Pancreas (tissue), 10 donors: ENCODE measurements at regions not wholly inside any gene's neighbourhood (a gene's known extent, or its start where the extent isn't known, plus 50 kb on each side); places are given as distances from the start of the nearest gene placed in this dataset.

Source experiments
- ATAC-seq, 4 donors: fragments of 200-7000 bp; cut with Tn5 transposase; one replicate each; pipeline versions ENCODE4 v1.8.0 to v1.9.1; 2020; ENCODE audit warnings: mild to moderate bottlenecking in 4 of 4, moderate library complexity in 4 of 4
- DNase-seq, 6 donors: peaks; one replicate each; pipeline ENCODE4 v3.0.0-alpha.2; 2020
- FAIRE-seq: peaks from 2 replicates; lab custom pipeline; 2012; peaks lifted over from hg19 to GRCh38; lab: Jason Lieb, UNC
- H3K27ac ChIP-seq, 4 donors: fragments of 200-600 bp; sonication (generic); 1 replicate in 3 of 4; 2 replicates in 1 of 4; pipeline versions ENCODE4 v1.5.0 to v1.8.0; 2020
- H3K27me3 ChIP-seq, 4 donors: fragments of 200-600 bp; one replicate each; pipeline ENCODE4 v1.8.0; 2021
- H3K36me3 ChIP-seq, 3 donors: fragments of 200-600 bp; sonication (generic) in 1 of 3; one replicate each; pipeline versions ENCODE4 v1.5.0 to v1.8.0; 2020 to 2021
- H3K4me1 ChIP-seq, 3 donors: fragments of 200-600 bp; one replicate each; pipeline ENCODE4 v1.8.0; 2021
- H3K4me3 ChIP-seq, 4 donors: fragments of 200-600 bp; sonication (generic) in 2 of 4; one replicate each; pipeline versions ENCODE4 v1.5.0 to v1.8.0; 2020 to 2021
- H3K9me3 ChIP-seq, 4 donors: fragments of 200-600 bp; one replicate each; pipeline ENCODE4 v1.8.0; 2021
- WGBS, 2 donors: extraction: QIAGEN DNeasy Blood & Tissue Kit; methylation state at CpG; one replicate each; pipeline ENCODE4 v1.1.7; 2013; 5-methylcytosine and 5-hydroxymethylcytosine counted together
- intact Hi-C, 3 donors: fragments of 100-400 bp; cut with DNase I; formaldehyde crosslinking; loops; one replicate each; pipeline versions ENCODE4 v1.11.1 to v1.14.2; 2022
- TF ChIP-seq, protein P1 (sequence below), 4 donors: fragments of 200-600 bp; sonication (generic) in 3 of 4; IDR thresholded peaks; one replicate each; pipeline versions ENCODE4 v1.5.0 to v1.8.0; 2021; ENCODE audit warnings: antibody characterized with exemption in 4 of 4
- donor health status: healthy with polysubstance abuse.
- donor health status: DM: no; HTN: no; CAD: no; lungs with moderate emphysema.
- donor health status: DM: no; HTN: no; CAD: no.
- donor health status: control.
- donor health status: control.
- donor health status: Bipolar disorder and iron deficiency.
- donor health status: DM: yes; HTN: yes; CAD: no.
- donor health status: DM: no; HTN: no; CAD: no.
- donor health status: DM: no; HTN: no; CAD: no.
- donor health status: DM: yes; HTN: yes; CAD: no.

GRCh38 chr1:185663332-185663731 is 70.9 kb upstream of the HMCN1 start:
- Histone ChIP-seq H3K4me1 (peaks cover 0 to 6% (median 0%) of the 10 kb centered on the region in 3 donors), H3K27ac (no peak overlapping the region), H3K27me3 (no peaks in the 10 kb centered on the region), H3K9me3 (no peaks in the 10 kb centered on the region), H3K36me3 (no peaks in the 10 kb centered on the region), H3K4me3 (no peak overlapping the region)
- no peak for FAIRE-seq
- WGBS, 2 donors, result 68 to 69% methylated on average over 1 of the region's 1 CpG
- no peak for DNase-seq
- ATAC-seq, result no peak
- TF ChIP-seq, protein P1, sequence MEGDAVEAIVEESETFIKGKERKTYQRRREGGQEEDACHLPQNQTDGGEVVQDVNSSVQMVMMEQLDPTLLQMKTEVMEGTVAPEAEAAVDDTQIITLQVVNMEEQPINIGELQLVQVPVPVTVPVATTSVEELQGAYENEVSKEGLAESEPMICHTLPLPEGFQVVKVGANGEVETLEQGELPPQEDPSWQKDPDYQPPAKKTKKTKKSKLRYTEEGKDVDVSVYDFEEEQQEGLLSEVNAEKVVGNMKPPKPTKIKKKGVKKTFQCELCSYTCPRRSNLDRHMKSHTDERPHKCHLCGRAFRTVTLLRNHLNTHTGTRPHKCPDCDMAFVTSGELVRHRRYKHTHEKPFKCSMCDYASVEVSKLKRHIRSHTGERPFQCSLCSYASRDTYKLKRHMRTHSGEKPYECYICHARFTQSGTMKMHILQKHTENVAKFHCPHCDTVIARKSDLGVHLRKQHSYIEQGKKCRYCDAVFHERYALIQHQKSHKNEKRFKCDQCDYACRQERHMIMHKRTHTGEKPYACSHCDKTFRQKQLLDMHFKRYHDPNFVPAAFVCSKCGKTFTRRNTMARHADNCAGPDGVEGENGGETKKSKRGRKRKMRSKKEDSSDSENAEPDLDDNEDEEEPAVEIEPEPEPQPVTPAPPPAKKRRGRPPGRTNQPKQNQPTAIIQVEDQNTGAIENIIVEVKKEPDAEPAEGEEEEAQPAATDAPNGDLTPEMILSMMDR (IDR thresholded peaks at IDR 0.05), result no peak
- intact Hi-C loops, result no loop called here

- FAIRE-seq (no peak), DNase-seq (no peak), ATAC-seq (no peak)
- TF ChIP-seq, protein P1 (IDR thresholded peaks at IDR 0.05), result no peak
- no peaks in the 10 kb centered on the region for H3K4me1 ChIP-seq
- no peaks in the 10 kb centered on the region for H3K27me3 ChIP-seq
- intact Hi-C loops, result no loop called here
- no peaks in the 10 kb centered on the region for H3K36me3 ChIP-seq
- no peak overlapping the region for H3K4me3 ChIP-seq
- H3K27ac ChIP-seq, result no peak overlapping the region
- H3K9me3 ChIP-seq, result no peaks in the 10 kb centered on the region
- WGBS, 2 donors, result 87 to 88% methylated on average over 2 of the region's 2 CpGs
These were observed 72.2 kb upstream of the HMCN1 start for GRCh38 chr1:185661971-185662370.

- 80 to 85% methylated on average over 3 of the region's 3 CpGs for WGBS, 2 donors
- H3K9me3 ChIP-seq, result no peaks in the 10 kb centered on the region
- TF ChIP-seq, protein P1 (IDR thresholded peaks at IDR 0.05), result no peak
- H3K27ac ChIP-seq, result no peak overlapping the region
- no peak for FAIRE-seq
- no peak overlapping the region for H3K4me3 ChIP-seq
- no peaks in the 10 kb centered on the region for H3K27me3 ChIP-seq
- H3K36me3 ChIP-seq, result no peaks in the 10 kb centered on the region
- intact Hi-C loops, result no loop called here
- no peak for DNase-seq
- peaks cover 0 to 5% (median 0%) of the 10 kb centered on the region in 3 donors for H3K4me1 ChIP-seq
- no peak for ATAC-seq
These were observed 77.5 kb upstream of the HMCN1 start for GRCh38 chr1:185656663-185657062.

DNA sequence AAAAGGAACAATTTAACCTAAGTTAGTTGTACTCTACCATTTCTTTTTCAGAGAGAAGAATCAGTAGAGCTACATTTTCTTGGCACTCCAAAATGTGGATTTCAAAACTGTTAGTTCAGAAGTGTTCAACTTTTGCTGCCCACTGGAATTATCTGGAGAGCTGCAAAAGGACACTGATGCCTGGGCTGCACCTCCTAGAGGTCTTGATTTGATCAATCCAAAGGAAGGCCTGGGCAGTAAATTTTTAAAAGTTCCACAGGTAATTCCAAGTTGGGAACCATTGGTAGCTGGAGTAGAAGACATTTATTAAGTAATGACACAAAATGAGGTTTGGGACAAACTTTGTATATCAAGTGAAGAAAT is 79.3 kb upstream of the HMCN1 start:
- DNase-seq, result no peak
- no peak overlapping the region for H3K4me3 ChIP-seq
- H3K9me3 ChIP-seq, result no peaks in the 10 kb centered on the region
- FAIRE-seq, result no peak
- intact Hi-C loops, result no loop called here
- H3K27me3 ChIP-seq, result no peaks in the 10 kb centered on the region
- H3K4me1 ChIP-seq, result peaks cover 0 to 5% (median 0%) of the 10 kb centered on the region in 3 donors
- no peak overlapping the region for H3K27ac ChIP-seq
- no peaks in the 10 kb centered on the region for H3K36me3 ChIP-seq
- ATAC-seq, result peak in 1 of 4 donors; percentile 14
- TF ChIP-seq, protein P1 (IDR thresholded peaks at IDR 0.05), result no peak

- no peaks in the 10 kb centered on the region for H3K9me3 ChIP-seq
- ATAC-seq (peak; percentile 77 to 98 (median 90)), FAIRE-seq (no peak), DNase-seq (no peak)
- 38 to 39% methylated on average over 4 of the region's 4 CpGs for WGBS, 2 donors
- no peaks in the 10 kb centered on the region for H3K27me3 ChIP-seq
- H3K4me3 ChIP-seq, result no peak overlapping the region
- intact Hi-C loops, result no loop called here
- TF ChIP-seq, protein P1 (IDR thresholded peaks at IDR 0.05), result no peak
- peak overlapping the region in 1 of 4 donors; percentile 23 for H3K27ac ChIP-seq
- H3K36me3 ChIP-seq, result no peaks in the 10 kb centered on the region
- peaks cover 0 to 5% (median 0%) of the 10 kb centered on the region in 3 donors for H3K4me1 ChIP-seq
These were observed 79.8 kb upstream of the HMCN1 start for GRCh38 chr1:185654199-185654951.
